Prostate gland (tissue), 2 donors: ENCODE measurements at regions not wholly inside any gene's neighbourhood (a gene's known extent, or its start where the extent isn't known, plus 50 kb on each side); places are given as distances from the start of the nearest gene placed in this dataset.

Experiments
- CTCF ChIP-seq, 4 experiments: fragments of 200-600 bp in 2 of 4; fragments of 450-650 bp in 2 of 4; sonication (generic) in 2 of 4; IDR thresholded peaks; 1 replicate in 3 of 4; 2 replicates in 1 of 4; pipeline ENCODE4 v1.5.1; 2016 to 2019; ENCODE audit warnings: antibody characterized with exemption in 4 of 4, mild to moderate bottlenecking in 2 of 4, moderate library complexity in 2 of 4
- POLR2AphosphoS5 ChIP-seq: sonication (generic); formaldehyde crosslinking; IDR thresholded peaks from one replicate; pipeline ENCODE4 v1.6.1; 2017; ENCODE audit warnings: antibody characterized with exemption

GRCh38 chr3:72011485-72011884 is 226.5 kb upstream of the PROK2 start:
- no peak for TF ChIP-seq CTCF (IDR thresholded peaks at IDR 0.05)
- no peak for TF ChIP-seq POLR2AphosphoS5
